Kidney (tissue), 13 donors: ENCODE measurements at regions not wholly inside any gene's neighbourhood (a gene's known extent, or its start where the extent isn't known, plus 50 kb on each side); places are given as distances from the start of the nearest gene placed in this dataset.

Source experiments
- DNase-seq, 5 donors: peaks; one replicate each; pipeline ENCODE4 v3.0.0-alpha.2; 2013 to 2020
- FAIRE-seq: peaks from 2 replicates; lab custom pipeline; 2012; peaks lifted over from hg19 to GRCh38; lab: Jason Lieb, UNC
- H3K27ac ChIP-seq, 2 donors: one replicate each; pipeline ENCODE4 v1.7.0; 2013; ENCODE audit warnings: low read depth in 2 of 2, low read length in 2 of 2, inconsistent platforms in 1 of 2
- H3K27me3 ChIP-seq: one replicate; pipeline ENCODE4 v1.7.1; 2013; ENCODE audit warnings: low read length, inconsistent platforms; ENCODE audit not compliant: control insufficient read depth, insufficient read depth
- H3K36me3 ChIP-seq, 3 donors: one replicate each; pipeline versions ENCODE4 v1.7.0 to v1.7.1; 2013; ENCODE audit warnings: low read length in 3 of 3, control low read depth in 1 of 3, inconsistent platforms in 1 of 3; ENCODE audit not compliant: insufficient read depth in 3 of 3, control insufficient read depth in 2 of 3
- H3K4me1 ChIP-seq, 3 donors: one replicate each; pipeline versions ENCODE4 v1.7.0 to v1.7.1; 2013; ENCODE audit warnings: low read length in 3 of 3, inconsistent platforms in 1 of 3, low read depth in 1 of 3; ENCODE audit not compliant: control insufficient read depth in 2 of 3, insufficient read depth in 2 of 3
- H3K4me3 ChIP-seq, 3 donors: one replicate each; pipeline versions ENCODE4 v1.7.0 to v1.8.1; 2013; ENCODE audit warnings: low read length in 3 of 3, control low read depth in 1 of 3, inconsistent platforms in 1 of 3
- H3K9ac ChIP-seq, 3 donors: one replicate each; pipeline versions ENCODE4 v1.7.0 to v1.7.1; 2013; ENCODE audit warnings: low read length in 3 of 3, control low read depth in 1 of 3, inconsistent platforms in 1 of 3
- H3K9me3 ChIP-seq, 3 donors: one replicate each; pipeline versions ENCODE4 v1.7.0 to v1.7.1; 2013; ENCODE audit warnings: low read length in 3 of 3, control low read depth in 1 of 3, inconsistent platforms in 1 of 3; ENCODE audit not compliant: control insufficient read depth in 2 of 3, insufficient read depth in 1 of 3
- CTCF ChIP-seq: IDR thresholded peaks from 3 replicates; pipeline ENCODE4 v1.5.1; 2012; ENCODE audit warnings: mild to moderate bottlenecking, moderate library complexity, borderline replicate concordance; ENCODE audit not compliant: insufficient read depth; ENCODE audit errors: extremely low read depth
- intact Hi-C: fragments of 100-400 bp; cut with DNase I; formaldehyde crosslinking; loops from one replicate; pipeline ENCODE4 v1.11.1; 2022
- donor health status: control.
- donor health status: control.
- donor health status: control.
- donor health status: control.
- donor health status: control.
- donor health status: DM: yes; HTN: yes; CAD: no.
- donor health status: Normal renal cell carcinoma (clear cell type).

GRCh38 chr21:25406887-25407579 lies 200.2 kb downstream of the MRPL39 start:
- Histone ChIP-seq H3K4me3 (no peak overlapping the region), H3K27me3 (no peaks in the 10 kb centered on the region), H3K9me3 (no peaks in the 10 kb centered on the region), H3K9ac (no peak overlapping the region), H3K27ac (no peak overlapping the region), H3K4me1 (no peaks in the 10 kb centered on the region), H3K36me3 (no peaks in the 10 kb centered on the region)
- intact Hi-C loops = no loop called here
- DNase-seq (no peak), FAIRE-seq (no peak)
- no peak for TF ChIP-seq CTCF

GRCh38 chr21:25405984-25406383 lies 201.3 kb downstream of the MRPL39 start:
- Histone ChIP-seq H3K9ac (no peak overlapping the region), H3K27ac (no peak overlapping the region), H3K9me3 (no peaks in the 10 kb centered on the region), H3K27me3 (no peaks in the 10 kb centered on the region), H3K4me1 (no peaks in the 10 kb centered on the region), H3K4me3 (no peak overlapping the region), H3K36me3 (no peaks in the 10 kb centered on the region)
- intact Hi-C loops = no loop called here
- FAIRE-seq = no peak
- no peak for TF ChIP-seq CTCF
- DNase-seq = no peak

- no peak for FAIRE-seq
- intact Hi-C loops = no loop called here
- Histone ChIP-seq H3K9me3 (no peaks in the 10 kb centered on the region), H3K9ac (no peak overlapping the region), H3K4me3 (no peak overlapping the region), H3K27ac (no peak overlapping the region), H3K36me3 (no peaks in the 10 kb centered on the region), H3K4me1 (no peaks in the 10 kb centered on the region), H3K27me3 (no peaks in the 10 kb centered on the region)
- no peak for DNase-seq
- TF ChIP-seq CTCF = no peak
Measured at GRCh38 chr21:25402134-25402961, 204.9 kb downstream of the MRPL39 start.
